OCI-LY1 (cell line): ENCODE measurements at regions not wholly inside any gene's neighbourhood (a gene's known extent, or its start where the extent isn't known, plus 50 kb on each side); places are given as distances from the start of the nearest gene placed in this dataset.

Experiments
- H2AFZ ChIP-seq: fragments of 200-600 bp; sonication (generic), shearing (Covaris generic); 2 replicates; pipeline ENCODE4 v1.6.0; 2014; ENCODE audit warnings: antibody characterized with exemption, mild to moderate bottlenecking, low read length
- H3F3A ChIP-seq: fragments of 200-600 bp; sonication (generic), shearing (Covaris generic); 2 replicates; pipeline ENCODE4 v1.6.0; 2014; ENCODE audit warnings: mild to moderate bottlenecking, antibody characterized with exemption, low read length, moderate library complexity; ENCODE audit not compliant: insufficient read depth
- H3K27ac ChIP-seq: fragments of 200-600 bp; sonication (generic); 2 replicates; pipeline ENCODE4 v1.5.1; 2014; ENCODE audit warnings: low read length, mixed run types, mild to moderate bottlenecking, low read depth; ENCODE audit not compliant: poor library complexity, severe bottlenecking
- H3K27me3 ChIP-seq: fragments of 200-600 bp; sonication (generic); 2 replicates; pipeline ENCODE4 v1.6.0; 2014; ENCODE audit warnings: antibody characterized with exemption, mild to moderate bottlenecking, low read length, moderate library complexity; ENCODE audit not compliant: insufficient read depth
- H3K36me3 ChIP-seq: fragments of 200-600 bp; sonication (generic); 2 replicates; pipeline ENCODE4 v1.6.1; 2014; ENCODE audit warnings: mild to moderate bottlenecking, antibody characterized with exemption, low read length, moderate library complexity, mixed read lengths; ENCODE audit not compliant: insufficient read depth
- H3K4me1 ChIP-seq: fragments of 200-600 bp; sonication (generic); 2 replicates; pipeline ENCODE4 v1.5.1; 2014; ENCODE audit warnings: mild to moderate bottlenecking, low read length, moderate library complexity; ENCODE audit not compliant: insufficient read depth, severe bottlenecking
- H3K4me2 ChIP-seq: fragments of 200-600 bp; sonication (generic), shearing (Covaris generic); 2 replicates; pipeline ENCODE4 v1.6.1; 2014; ENCODE audit warnings: low read length
- H3K4me3 ChIP-seq: fragments of 200-600 bp; sonication (generic); 2 replicates; pipeline ENCODE4 v1.5.1; 2014; ENCODE audit warnings: low read length, low read depth, mild to moderate bottlenecking, mixed read lengths; ENCODE audit not compliant: poor library complexity, severe bottlenecking
- H3K79me2 ChIP-seq: fragments of 200-600 bp; shearing (Covaris generic); 2 replicates; pipeline ENCODE4 v1.6.1; 2016; ENCODE audit warnings: mixed run types, low read length, mixed read lengths; ENCODE audit not compliant: insufficient read depth
- H3K9ac ChIP-seq: fragments of 200-600 bp; sonication (generic), shearing (Covaris generic); 2 replicates; pipeline ENCODE4 v1.6.1; 2014; ENCODE audit warnings: mild to moderate bottlenecking, low read length, mixed read lengths
- H3K9me2 ChIP-seq: fragments of 200-600 bp; sonication (generic), shearing (Covaris generic); 2 replicates; pipeline ENCODE4 v1.6.1; 2014; ENCODE audit warnings: low read depth, mild to moderate bottlenecking, low read length, mixed read lengths
- H3K9me3 ChIP-seq: fragments of 200-600 bp; shearing (Covaris generic); 2 replicates; pipeline ENCODE4 v1.6.1; 2014; ENCODE audit warnings: low read length, mixed read lengths
- H4K20me1 ChIP-seq: fragments of 200-600 bp; sonication (generic), shearing (Covaris generic); 2 replicates; pipeline ENCODE4 v1.6.0; 2016; ENCODE audit warnings: mild to moderate bottlenecking, low read length; ENCODE audit not compliant: insufficient read depth
- EZH2 ChIP-seq: fragments of 200-600 bp; sonication (generic), shearing (Covaris generic); IDR thresholded peaks from 2 replicates; pipeline ENCODE4 v1.8.0; 2017; ENCODE audit warnings: borderline replicate concordance, mixed run types, mild to moderate bottlenecking, antibody characterized with exemption, low read length, moderate library complexity, mixed read lengths
- TF ChIP-seq, protein P1 (sequence below): fragments of 200-600 bp; sonication (generic), shearing (Covaris generic); IDR thresholded peaks from 2 replicates; pipeline ENCODE4 v1.5.1; 2017; ENCODE audit warnings: mild to moderate bottlenecking, antibody characterized with exemption, low read length, moderate library complexity, mixed read lengths

DNA sequence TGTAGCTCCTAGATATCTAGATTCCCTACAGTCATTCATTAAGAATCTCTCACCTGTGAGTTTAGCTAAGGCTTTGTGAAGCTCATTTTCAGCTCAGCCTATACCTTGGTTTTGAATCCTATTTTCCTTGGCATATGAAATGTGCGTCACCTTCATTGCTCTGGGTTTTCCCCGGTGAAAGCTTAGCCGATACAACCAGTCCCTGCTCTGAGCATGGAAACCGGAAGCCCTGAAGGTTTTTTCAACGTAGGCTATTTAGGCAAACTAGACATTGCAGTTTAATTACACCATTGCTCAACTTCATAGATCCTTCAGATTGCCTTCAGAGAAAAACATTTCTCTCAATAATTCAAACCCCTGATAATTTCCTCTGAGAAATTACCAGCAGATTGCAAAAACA lies 206.8 kb upstream of the TPRG1 start:
- H3K9me2 ChIP-seq: no peaks in the 10 kb centered on the region
- H3K36me3 ChIP-seq: no peaks in the 10 kb centered on the region
- H3K4me1 ChIP-seq: no peaks in the 10 kb centered on the region
- H3K9me3 ChIP-seq: no peaks in the 10 kb centered on the region
- H3F3A ChIP-seq: no peaks in the 10 kb centered on the region
- no peak overlapping the region for H2AFZ ChIP-seq
- TF ChIP-seq EZH2: no peak
- TF ChIP-seq, protein P1, sequence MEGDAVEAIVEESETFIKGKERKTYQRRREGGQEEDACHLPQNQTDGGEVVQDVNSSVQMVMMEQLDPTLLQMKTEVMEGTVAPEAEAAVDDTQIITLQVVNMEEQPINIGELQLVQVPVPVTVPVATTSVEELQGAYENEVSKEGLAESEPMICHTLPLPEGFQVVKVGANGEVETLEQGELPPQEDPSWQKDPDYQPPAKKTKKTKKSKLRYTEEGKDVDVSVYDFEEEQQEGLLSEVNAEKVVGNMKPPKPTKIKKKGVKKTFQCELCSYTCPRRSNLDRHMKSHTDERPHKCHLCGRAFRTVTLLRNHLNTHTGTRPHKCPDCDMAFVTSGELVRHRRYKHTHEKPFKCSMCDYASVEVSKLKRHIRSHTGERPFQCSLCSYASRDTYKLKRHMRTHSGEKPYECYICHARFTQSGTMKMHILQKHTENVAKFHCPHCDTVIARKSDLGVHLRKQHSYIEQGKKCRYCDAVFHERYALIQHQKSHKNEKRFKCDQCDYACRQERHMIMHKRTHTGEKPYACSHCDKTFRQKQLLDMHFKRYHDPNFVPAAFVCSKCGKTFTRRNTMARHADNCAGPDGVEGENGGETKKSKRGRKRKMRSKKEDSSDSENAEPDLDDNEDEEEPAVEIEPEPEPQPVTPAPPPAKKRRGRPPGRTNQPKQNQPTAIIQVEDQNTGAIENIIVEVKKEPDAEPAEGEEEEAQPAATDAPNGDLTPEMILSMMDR: no peak
- H3K79me2 ChIP-seq: no peaks in the 10 kb centered on the region
- no peak overlapping the region for H3K27ac ChIP-seq
- H3K27me3 ChIP-seq: no peaks in the 10 kb centered on the region; the same call in 1 of the 2 replicates
- H4K20me1 ChIP-seq: no peaks in the 10 kb centered on the region
- no peak overlapping the region for H3K4me2 ChIP-seq
- H3K9ac ChIP-seq: no peak overlapping the region
- H3K4me3 ChIP-seq: no peak overlapping the region

DNA sequence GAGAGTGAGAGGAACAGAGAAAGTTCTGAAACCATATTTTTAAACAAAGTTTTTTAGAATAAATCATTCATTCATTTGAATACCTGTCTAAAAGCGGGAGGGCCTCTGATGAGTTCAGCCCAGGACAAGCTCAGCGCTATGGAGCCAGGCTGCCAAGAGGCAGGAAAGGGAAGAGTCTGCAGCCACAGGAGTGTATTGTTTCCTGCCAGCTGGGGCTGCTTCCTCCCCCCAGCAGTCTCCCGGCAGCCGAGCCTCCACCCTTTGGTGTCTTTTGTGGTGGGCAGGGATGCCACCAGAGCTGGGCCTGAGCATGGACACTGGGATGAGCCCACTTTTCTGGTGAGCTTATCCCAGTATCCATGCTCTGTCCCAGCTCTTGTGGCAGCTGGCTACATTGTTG lies 199.5 kb upstream of the TPRG1 start:
- H3K4me3 ChIP-seq: no peak overlapping the region
- no peaks in the 10 kb centered on the region; the same call in 1 of the 2 replicates for H3K27me3 ChIP-seq
- no peaks in the 10 kb centered on the region for H4K20me1 ChIP-seq
- no peak overlapping the region for H2AFZ ChIP-seq
- no peaks in the 10 kb centered on the region for H3K9me2 ChIP-seq
- peaks cover 15% of the 10 kb centered on the region for H3K4me1 ChIP-seq
- no peak overlapping the region for H3K27ac ChIP-seq
- no peaks in the 10 kb centered on the region for H3K79me2 ChIP-seq
- H3K9me3 ChIP-seq: no peaks in the 10 kb centered on the region
- no peaks in the 10 kb centered on the region for H3K36me3 ChIP-seq
- TF ChIP-seq, protein P1: no peak
- no peak for TF ChIP-seq EZH2
- H3F3A ChIP-seq: no peaks in the 10 kb centered on the region
- H3K9ac ChIP-seq: no peak overlapping the region
- no peak overlapping the region for H3K4me2 ChIP-seq

DNA sequence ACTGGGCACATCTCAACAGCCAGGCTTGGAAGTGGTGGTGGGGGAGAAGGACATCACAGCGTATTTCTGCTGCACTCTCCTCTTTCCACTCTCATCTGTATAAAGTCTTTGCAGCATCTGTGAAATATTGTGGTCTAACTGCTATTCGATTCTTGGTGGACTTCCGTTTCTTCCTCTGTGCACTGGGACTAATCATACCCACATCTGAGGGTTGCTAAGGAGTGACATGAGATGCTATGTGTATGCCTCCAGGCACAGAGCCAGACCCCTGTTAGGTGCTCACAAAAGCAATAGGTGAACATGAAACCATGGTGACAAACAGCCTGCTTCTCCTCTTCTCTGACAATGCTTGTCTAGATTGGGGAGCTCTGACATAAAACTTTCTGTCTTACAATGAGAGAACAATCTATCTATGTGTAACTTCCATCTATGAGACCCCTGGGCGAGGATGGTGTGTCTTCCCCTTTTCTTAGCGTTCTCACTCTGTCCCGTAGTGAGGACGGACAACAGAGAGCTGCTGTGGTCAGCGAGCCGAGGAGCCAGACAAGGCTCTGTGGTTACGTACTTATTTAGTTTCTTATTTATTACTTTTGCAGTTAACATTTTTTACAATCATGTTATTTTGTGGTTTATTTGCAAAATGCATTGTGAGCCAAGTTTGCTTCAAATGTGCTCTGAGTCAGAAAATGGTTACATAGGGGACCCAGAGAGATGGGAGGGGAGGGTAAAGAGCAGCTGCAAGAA lies 196.7 kb upstream of the TPRG1 start:
- H3K4me1 ChIP-seq: peaks cover 15% of the 10 kb centered on the region
- H3K4me2 ChIP-seq: peak overlapping the region; percentile 3; the same call in 1 of the 2 replicates
- H4K20me1 ChIP-seq: no peaks in the 10 kb centered on the region
- H3F3A ChIP-seq: no peaks in the 10 kb centered on the region
- no peaks in the 10 kb centered on the region; the same call in 1 of the 2 replicates for H3K27me3 ChIP-seq
- H3K9me2 ChIP-seq: no peaks in the 10 kb centered on the region
- no peak overlapping the region for H3K27ac ChIP-seq
- no peaks in the 10 kb centered on the region for H3K79me2 ChIP-seq
- no peak overlapping the region for H2AFZ ChIP-seq
- no peaks in the 10 kb centered on the region for H3K36me3 ChIP-seq
- no peak overlapping the region for H3K4me3 ChIP-seq
- no peaks in the 10 kb centered on the region for H3K9me3 ChIP-seq
- H3K9ac ChIP-seq: no peak overlapping the region
- TF ChIP-seq EZH2: no peak
- TF ChIP-seq, protein P1: no peak
